ENCODE measurements at regions not wholly inside any gene's neighbourhood (a gene's known extent, or its start where the extent isn't known, plus 50 kb on each side); places are given as distances from the start of the nearest gene placed in this dataset.
"Not testable (repeated sequence)": the region's sequence is repeated elsewhere in the genome, so short reads cannot be mapped to it uniquely, and the experiment has no call there.

- TF ChIP-seq CTCF, POLR2A (IDR thresholded peaks at IDR 0.05): not testable (repeated sequence)
Measured at GRCh38 chr9:66690242-66690641, 210.3 kb upstream of the ZNF658 start.

Measured in adrenal gland (tissue), 5 donors.